ENCODE measurements at regions not wholly inside any gene's neighbourhood (a gene's known extent, or its start where the extent isn't known, plus 50 kb on each side); places are given as distances from the start of the nearest gene placed in this dataset.

DNA sequence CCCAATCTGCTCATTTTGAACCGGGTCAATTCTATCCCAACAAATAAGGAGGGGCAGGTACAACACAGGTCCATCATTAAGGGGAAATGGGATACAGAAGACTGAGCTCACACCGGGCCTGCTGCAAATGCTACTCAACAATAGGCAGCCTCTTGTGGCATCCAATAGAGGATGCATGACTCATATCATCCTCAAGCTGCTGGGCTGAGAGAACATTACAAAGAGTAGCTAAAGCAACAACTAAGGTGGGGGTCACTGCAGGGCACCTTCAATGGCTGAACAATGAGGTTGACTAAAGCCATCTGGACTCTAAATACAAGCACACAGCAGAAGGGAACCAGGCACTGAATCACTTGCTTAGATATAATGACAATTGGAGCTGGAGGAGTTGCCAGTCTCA is 130.1 kb upstream of the SYN3 start:
- H3K9ac ChIP-seq (ENCODE audit: insufficient read depth, low read depth, low read length) = no peak overlapping the region
- intact Hi-C loops (cut with micrococcal nuclease; ENCODE audit: unreplicated experiment) = no loop called here
- POLR2A ChIA-PET = no interaction called here
- no peaks in the 10 kb centered on the region for H4K20me1 ChIP-seq (ENCODE audit: insufficient read depth, low read length)
- in situ Hi-C loops (cut with HindIII; ENCODE audit: extremely low pct_ligation_motif_present, low pct_unique_long_range_greater_than_20kb) = no loop called here
- no peaks in the 10 kb centered on the region for H3K4me1 ChIP-seq (ENCODE audit: insufficient read depth, low read length)
- no peak overlapping the region for H2AFZ ChIP-seq (ENCODE audit: low read length)
- H3K9me3 ChIP-seq (ENCODE audit: low read length) = no peaks in the 10 kb centered on the region
- no peak for FAIRE-seq
- H3K36me3 ChIP-seq (replicated peaks in 1 of 2; ENCODE audit: control insufficient read depth in 1 of 2, insufficient read depth in 2 of 2, low read length in 2 of 2) = no peaks in the 10 kb centered on the region
- no peaks in the 10 kb centered on the region for H3K27me3 ChIP-seq (ENCODE audit: control insufficient read depth in 1 of 2, insufficient read depth in 2 of 2, low read length in 2 of 2)
- CTCF ChIA-PET (ENCODE audit: low intra/inter-chr PET ratio, low total read pairs) = no interaction called here
- H3K4me2 ChIP-seq (ENCODE audit: low read depth, low read length) = no peak overlapping the region
- no peak for DNase-seq (ENCODE audit: low spot score)
- ATAC-seq = no peak
- no peak for TF ChIP-seq NRL (CRISPR knock-in tag; IDR thresholded peaks at IDR 0.05; ENCODE audit: borderline replicate concordance)
- TF ChIP-seq, protein P1, sequence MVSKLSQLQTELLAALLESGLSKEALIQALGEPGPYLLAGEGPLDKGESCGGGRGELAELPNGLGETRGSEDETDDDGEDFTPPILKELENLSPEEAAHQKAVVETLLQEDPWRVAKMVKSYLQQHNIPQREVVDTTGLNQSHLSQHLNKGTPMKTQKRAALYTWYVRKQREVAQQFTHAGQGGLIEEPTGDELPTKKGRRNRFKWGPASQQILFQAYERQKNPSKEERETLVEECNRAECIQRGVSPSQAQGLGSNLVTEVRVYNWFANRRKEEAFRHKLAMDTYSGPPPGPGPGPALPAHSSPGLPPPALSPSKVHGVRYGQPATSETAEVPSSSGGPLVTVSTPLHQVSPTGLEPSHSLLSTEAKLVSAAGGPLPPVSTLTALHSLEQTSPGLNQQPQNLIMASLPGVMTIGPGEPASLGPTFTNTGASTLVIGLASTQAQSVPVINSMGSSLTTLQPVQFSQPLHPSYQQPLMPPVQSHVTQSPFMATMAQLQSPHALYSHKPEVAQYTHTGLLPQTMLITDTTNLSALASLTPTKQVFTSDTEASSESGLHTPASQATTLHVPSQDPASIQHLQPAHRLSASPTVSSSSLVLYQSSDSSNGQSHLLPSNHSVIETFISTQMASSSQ (IDR thresholded peaks at IDR 0.05; ENCODE audit: low read depth) = no peak
- TF ChIP-seq, protein P1 (CRISPR knock-in tag; IDR thresholded peaks at IDR 0.05; ENCODE audit: borderline replicate concordance) = no peak
- TF ChIP-seq, protein P2, sequence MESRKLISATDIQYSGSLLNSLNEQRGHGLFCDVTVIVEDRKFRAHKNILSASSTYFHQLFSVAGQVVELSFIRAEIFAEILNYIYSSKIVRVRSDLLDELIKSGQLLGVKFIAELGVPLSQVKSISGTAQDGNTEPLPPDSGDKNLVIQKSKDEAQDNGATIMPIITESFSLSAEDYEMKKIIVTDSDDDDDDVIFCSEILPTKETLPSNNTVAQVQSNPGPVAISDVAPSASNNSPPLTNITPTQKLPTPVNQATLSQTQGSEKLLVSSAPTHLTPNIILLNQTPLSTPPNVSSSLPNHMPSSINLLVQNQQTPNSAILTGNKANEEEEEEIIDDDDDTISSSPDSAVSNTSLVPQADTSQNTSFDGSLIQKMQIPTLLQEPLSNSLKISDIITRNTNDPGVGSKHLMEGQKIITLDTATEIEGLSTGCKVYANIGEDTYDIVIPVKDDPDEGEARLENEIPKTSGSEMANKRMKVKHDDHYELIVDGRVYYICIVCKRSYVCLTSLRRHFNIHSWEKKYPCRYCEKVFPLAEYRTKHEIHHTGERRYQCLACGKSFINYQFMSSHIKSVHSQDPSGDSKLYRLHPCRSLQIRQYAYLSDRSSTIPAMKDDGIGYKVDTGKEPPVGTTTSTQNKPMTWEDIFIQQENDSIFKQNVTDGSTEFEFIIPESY (CRISPR knock-in tag; IDR thresholded peaks at IDR 0.05) = no peak
- TF ChIP-seq HDAC2 (CRISPR knock-in tag; IDR thresholded peaks at IDR 0.05) = no peak
- TF ChIP-seq ZNF563 (CRISPR knock-in tag; IDR thresholded peaks at IDR 0.05) = no peak
- TF ChIP-seq, protein P3, sequence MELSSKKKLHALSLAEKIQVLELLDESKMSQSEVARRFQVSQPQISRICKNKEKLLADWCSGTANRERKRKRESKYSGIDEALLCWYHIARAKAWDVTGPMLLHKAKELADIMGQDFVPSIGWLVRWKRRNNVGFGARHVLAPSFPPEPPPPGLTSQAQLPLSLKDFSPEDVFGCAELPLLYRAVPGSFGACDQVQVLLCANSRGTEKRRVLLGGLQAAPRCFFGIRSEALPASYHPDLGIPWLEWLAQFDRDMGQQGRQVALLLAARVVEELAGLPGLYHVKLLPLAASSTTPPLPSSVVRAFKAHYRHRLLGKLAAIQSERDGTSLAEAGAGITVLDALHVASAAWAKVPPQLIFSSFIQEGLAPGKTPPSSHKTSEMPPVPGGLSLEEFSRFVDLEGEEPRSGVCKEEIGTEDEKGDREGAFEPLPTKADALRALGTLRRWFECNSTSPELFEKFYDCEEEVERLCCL (CRISPR knock-in tag; IDR thresholded peaks at IDR 0.05; ENCODE audit: borderline replicate concordance) = no peak
- no peak for TF ChIP-seq TCF12 (IDR thresholded peaks at IDR 0.05)
- TF ChIP-seq TCF12 (CRISPR knock-in tag; IDR thresholded peaks at IDR 0.05) = no peak
- TF ChIP-seq ZFP36L1 (CRISPR knock-in tag; IDR thresholded peaks at IDR 0.05) = no peak
- TF ChIP-seq TCF7L2 (IDR thresholded peaks at IDR 0.05; ENCODE audit: low read depth, low read length) = no peak
- no peaks in the 10 kb centered on the region for H3K79me2 ChIP-seq (ENCODE audit: insufficient read depth, low read length)
- no peak overlapping the region for H3K4me3 ChIP-seq (replicated peaks in 1 of 3; ENCODE audit: insufficient read depth in 1 of 3, low read depth in 2 of 3, low read length in 3 of 3)
- WGBS (ENCODE audit: low lambda C conversion rate) = 77% methylated on average over 2 of the region's 2 CpGs
- no peak overlapping the region for H3K27ac ChIP-seq (ENCODE audit: extremely low read length, insufficient read depth, low read length)
- BruUV-seq (replicated peaks) = no TSS peak

Data from HepG2 (cell line).